ENCODE measurements at regions not wholly inside any gene's neighbourhood (a gene's known extent, or its start where the extent isn't known, plus 50 kb on each side); places are given as distances from the start of the nearest gene placed in this dataset.

- WGBS (ENCODE audit: low lambda C conversion rate), result 32% methylated on average over 5 of the region's 5 CpGs
- Histone ChIP-seq H3K27ac (ENCODE audit: low read depth in 2 of 2, low read length in 1 of 2) (no peak overlapping the region), H3K4me1 (ENCODE audit: control insufficient read depth in 1 of 2, insufficient read depth in 2 of 2, low read depth in 1 of 2, low read length in 1 of 2) (no peaks in the 10 kb centered on the region), H3K27me3 (ENCODE audit: insufficient read depth) (no peaks in the 10 kb centered on the region), H2AFZ (ENCODE audit: low read depth) (no peak overlapping the region), H3K4me2 (no peak overlapping the region), H3F3A (replicated peaks; ENCODE audit: insufficient read depth) (no peaks in the 10 kb centered on the region), H3K79me2 (ENCODE audit: insufficient read depth) (no peaks in the 10 kb centered on the region), H3K9me2 (no peaks in the 10 kb centered on the region), H3K9me3 (no peaks in the 10 kb centered on the region), H3K9ac (no peak overlapping the region), H4K20me1 (ENCODE audit: insufficient read depth) (no peaks in the 10 kb centered on the region), H3K36me3 (replicated peaks in 1 of 2; ENCODE audit: control insufficient read depth in 1 of 2, insufficient read depth in 2 of 2, low read length in 1 of 2) (no peaks in the 10 kb centered on the region), H3K4me3 (ENCODE audit: low read depth in 2 of 2, low read length in 1 of 2) (no peak overlapping the region)
- POLR2A ChIA-PET, result no interaction called here
- CTCF ChIA-PET, result no interaction called here
- TF ChIP-seq SMC3 (IDR thresholded peaks at IDR 0.05; ENCODE audit: low read depth, low read length), result no peak
- TF ChIP-seq USF1 (IDR thresholded peaks at IDR 0.05; ENCODE audit: borderline replicate concordance, low read depth), result no peak
- no peak for TF ChIP-seq FOSL2 (IDR thresholded peaks at IDR 0.05; ENCODE audit: borderline replicate concordance, low read depth)
- no peak for TF ChIP-seq NFIC (IDR thresholded peaks at IDR 0.05; ENCODE audit: borderline replicate concordance)
- no peak for TF ChIP-seq RFX5 (IDR thresholded peaks at IDR 0.05; ENCODE audit: low read length)
- TF ChIP-seq SIN3A (IDR thresholded peaks at IDR 0.05; ENCODE audit: borderline replicate concordance, low read depth, low read length), result no peak
- TF ChIP-seq MAX (IDR thresholded peaks at IDR 0.05; ENCODE audit: low read depth), result no peak
- TF ChIP-seq GATA2 (CRISPR knock-in tag; IDR thresholded peaks at IDR 0.05), result no peak
- TF ChIP-seq TEAD4 (IDR thresholded peaks at IDR 0.05; ENCODE audit: borderline replicate concordance, insufficient read depth), result no peak
- no peak for TF ChIP-seq EP300 (IDR thresholded peaks at IDR 0.05; ENCODE audit: borderline replicate concordance in 1 of 2, low read depth in 1 of 2, low read length in 1 of 2)
- TF ChIP-seq RCOR1 (IDR thresholded peaks at IDR 0.05; ENCODE audit: low read length), result no peak
- no peak for DNase-seq
Observed at GRCh38 chr2:33786881-33787280, 187.8 kb upstream of the FAM98A start.

- H3K9me2 ChIP-seq, result no peaks in the 10 kb centered on the region
- H3K4me3 ChIP-seq (ENCODE audit: low read depth in 2 of 2, low read length in 1 of 2), result no peak overlapping the region
- no peaks in the 10 kb centered on the region for H3F3A ChIP-seq (replicated peaks; ENCODE audit: insufficient read depth)
- no peak overlapping the region for H3K9ac ChIP-seq
- no peak overlapping the region for H3K4me2 ChIP-seq
- H3K36me3 ChIP-seq (replicated peaks in 1 of 2; ENCODE audit: control insufficient read depth in 1 of 2, insufficient read depth in 2 of 2, low read length in 1 of 2), result no peaks in the 10 kb centered on the region
- H3K9me3 ChIP-seq, result no peaks in the 10 kb centered on the region
- H2AFZ ChIP-seq (ENCODE audit: low read depth), result no peak overlapping the region
- TF ChIP-seq USF1 (IDR thresholded peaks at IDR 0.05; ENCODE audit: borderline replicate concordance, low read depth) (no peak), GABPA (IDR thresholded peaks at IDR 0.05; ENCODE audit: low read depth) (no peak), RCOR1 (IDR thresholded peaks at IDR 0.05; ENCODE audit: low read length) (no peak), YY1 (IDR thresholded peaks at IDR 0.05; ENCODE audit: low read depth) (no peak), EP300 (IDR thresholded peaks at IDR 0.05; ENCODE audit: borderline replicate concordance in 1 of 2, low read depth in 1 of 2, low read length in 1 of 2) (no peak), FOXJ3 (CRISPR knock-in tag; IDR thresholded peaks at IDR 0.05) (no peak), GATA2 (CRISPR knock-in tag; IDR thresholded peaks at IDR 0.05) (no peak), JUND (IDR thresholded peaks at IDR 0.05) (no peak), MEF2A (IDR thresholded peaks at IDR 0.05; ENCODE audit: borderline replicate concordance, low read depth) (no peak), MAX (IDR thresholded peaks at IDR 0.05; ENCODE audit: low read depth) (no peak), IRF3 (IDR thresholded peaks at IDR 0.05; ENCODE audit: low read depth, low read length) (no peak), EZH2phosphoT487 (IDR thresholded peaks at IDR 0.05; ENCODE audit: borderline replicate concordance, low read depth) (no peak)
- H3K4me1 ChIP-seq (ENCODE audit: control insufficient read depth in 1 of 2, insufficient read depth in 2 of 2, low read depth in 1 of 2, low read length in 1 of 2), result no peaks in the 10 kb centered on the region
- no peaks in the 10 kb centered on the region for H3K79me2 ChIP-seq (ENCODE audit: insufficient read depth)
- no peak overlapping the region for H3K27ac ChIP-seq (ENCODE audit: low read depth in 2 of 2, low read length in 1 of 2)
- WGBS (ENCODE audit: low lambda C conversion rate), result 5% methylated on average over 4 of the region's 4 CpGs
- DNase-seq, result no peak
- POLR2A ChIA-PET, result no interaction called here
- H3K27me3 ChIP-seq (ENCODE audit: insufficient read depth), result no peaks in the 10 kb centered on the region
- CTCF ChIA-PET, result no interaction called here
- no peaks in the 10 kb centered on the region for H4K20me1 ChIP-seq (ENCODE audit: insufficient read depth)
Observed at GRCh38 chr2:33785201-33786106, 186.4 kb upstream of the FAM98A start.

Data from SK-N-SH (cell line).